ENCODE measurements at regions not wholly inside any gene's neighbourhood (a gene's known extent, or its start where the extent isn't known, plus 50 kb on each side); places are given as distances from the start of the nearest gene placed in this dataset.

- Histone ChIP-seq H3K27me3 (ENCODE audit: insufficient read depth, low read depth, low read length) (no peaks in the 10 kb centered on the region), H3F3A (ENCODE audit: insufficient read depth, low read length, poor library complexity, severe bottlenecking) (peaks cover 16% of the 10 kb centered on the region), H4K20me1 (ENCODE audit: insufficient read depth) (no peaks in the 10 kb centered on the region), H3K36me3 (ENCODE audit: insufficient read depth, low read length) (no peaks in the 10 kb centered on the region), H3K79me2 (replicated peaks; ENCODE audit: insufficient read depth, low read length) (peaks cover 25% of the 10 kb centered on the region), H3K9ac (ENCODE audit: low read length) (peak overlapping the region; percentile 92), H2AFZ (ENCODE audit: low read depth, low read length) (no peak overlapping the region), H3K4me3 (ENCODE audit: low read length) (peak overlapping the region; percentile 67), H3K27ac (ENCODE audit: low read length) (peak overlapping the region; percentile 98), H3K9me2 (ENCODE audit: insufficient read depth, low read length) (no peaks in the 10 kb centered on the region), H3K9me3 (ENCODE audit: low read length) (no peaks in the 10 kb centered on the region), H3K4me2 (ENCODE audit: low read length) (peak overlapping the region; percentile 11)
- TF ChIP-seq REST (IDR thresholded peaks at IDR 0.05; ENCODE audit: borderline replicate concordance) (peak; percentile 50), SMC3 (conservative IDR thresholded peaks at IDR 0.05; ENCODE audit: poor library complexity) (no peak)
Measured at GRCh38 chr2:5980450-5981190, 288.4 kb downstream of the SOX11 start.

DNA sequence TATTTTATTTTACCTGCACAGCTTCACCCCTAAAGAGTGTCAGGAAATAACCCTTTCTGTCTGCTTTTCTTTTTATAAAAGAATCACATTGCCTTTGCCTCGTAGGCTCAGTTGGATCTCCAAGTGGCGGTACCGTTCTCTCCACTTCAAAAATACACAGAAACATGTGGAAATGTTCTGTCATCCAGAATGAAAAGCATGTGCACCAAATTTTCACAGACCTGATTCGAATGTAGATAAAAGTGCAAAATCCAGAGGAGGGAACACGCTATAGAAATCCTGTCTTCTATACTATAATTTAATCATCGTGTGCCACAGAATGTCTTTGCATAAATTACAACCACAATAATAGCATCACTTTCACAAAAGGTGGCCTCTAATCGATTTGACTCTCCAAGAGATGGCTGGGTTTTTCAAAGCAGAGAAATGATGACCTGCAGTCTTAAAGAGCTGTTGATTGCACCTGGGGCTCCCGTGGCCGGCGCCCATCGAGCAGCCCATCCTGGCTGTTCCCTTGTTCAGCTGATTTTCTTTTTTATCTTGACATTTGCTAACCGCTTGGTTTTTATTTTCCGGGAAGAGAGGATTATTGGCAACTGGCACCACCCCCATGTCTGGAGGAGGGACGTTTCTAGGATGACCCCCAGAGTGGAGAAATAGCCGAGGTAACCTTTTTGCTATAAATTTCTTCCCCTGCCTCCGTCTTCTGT lies 290.2 kb downstream of the SOX11 start:
- Histone ChIP-seq H3K4me2 (ENCODE audit: low read length) (peak overlapping the region; percentile 96), H3K9ac (ENCODE audit: low read length) (peak overlapping the region; percentile 92), H3K36me3 (ENCODE audit: insufficient read depth, low read length) (no peaks in the 10 kb centered on the region), H3K79me2 (replicated peaks; ENCODE audit: insufficient read depth, low read length) (peaks cover 30% of the 10 kb centered on the region), H3K27ac (ENCODE audit: low read length) (peak overlapping the region; percentile 98), H3F3A (ENCODE audit: insufficient read depth, low read length, poor library complexity, severe bottlenecking) (peaks cover 16% of the 10 kb centered on the region), H2AFZ (ENCODE audit: low read depth, low read length) (peak overlapping the region; percentile 84), H3K27me3 (ENCODE audit: insufficient read depth, low read depth, low read length) (no peaks in the 10 kb centered on the region), H3K9me3 (ENCODE audit: low read length) (no peaks in the 10 kb centered on the region), H3K4me3 (ENCODE audit: low read length) (peak overlapping the region; percentile 67), H4K20me1 (ENCODE audit: insufficient read depth) (no peaks in the 10 kb centered on the region), H3K9me2 (ENCODE audit: insufficient read depth, low read length) (no peaks in the 10 kb centered on the region)
- TF ChIP-seq REST (IDR thresholded peaks at IDR 0.05; ENCODE audit: borderline replicate concordance) (no peak), POLR2AphosphoS5 (IDR thresholded peaks at IDR 0.05) (no peak), RAD21 (conservative IDR thresholded peaks at IDR 0.05) (no peak)

DNA sequence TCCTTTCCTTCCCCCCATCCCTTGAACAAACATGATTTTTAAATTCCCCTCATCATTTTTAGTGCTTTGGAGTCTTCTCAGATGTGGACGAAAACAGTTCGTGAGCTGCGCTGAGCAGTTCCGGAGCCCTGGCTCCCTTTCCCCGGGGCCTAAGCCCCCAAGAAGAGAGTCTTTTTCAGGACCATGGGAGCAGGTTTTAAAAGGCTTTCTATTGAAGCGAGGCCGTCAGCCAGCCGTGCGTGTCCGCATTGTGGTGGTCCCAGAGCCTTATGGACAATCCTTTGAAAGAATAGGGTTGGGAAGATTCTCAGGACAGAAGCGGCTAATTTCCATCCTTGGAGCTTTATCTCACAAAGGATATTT lies 290.7 kb downstream of the SOX11 start:
- no peaks in the 10 kb centered on the region for H3K36me3 ChIP-seq (ENCODE audit: insufficient read depth, low read length)
- H3K27ac ChIP-seq (ENCODE audit: low read length) = peak overlapping the region; percentile 98
- H3K79me2 ChIP-seq (replicated peaks; ENCODE audit: insufficient read depth, low read length) = peaks cover 30% of the 10 kb centered on the region
- peak overlapping the region; percentile 67 for H3K4me3 ChIP-seq (ENCODE audit: low read length)
- H3K9me2 ChIP-seq (ENCODE audit: insufficient read depth, low read length) = no peaks in the 10 kb centered on the region
- peaks cover 16% of the 10 kb centered on the region for H3F3A ChIP-seq (ENCODE audit: insufficient read depth, low read length, poor library complexity, severe bottlenecking)
- H4K20me1 ChIP-seq (ENCODE audit: insufficient read depth) = no peaks in the 10 kb centered on the region
- H3K9me3 ChIP-seq (ENCODE audit: low read length) = no peaks in the 10 kb centered on the region
- H3K4me2 ChIP-seq (ENCODE audit: low read length) = peak overlapping the region; percentile 96
- no peaks in the 10 kb centered on the region for H3K27me3 ChIP-seq (ENCODE audit: insufficient read depth, low read depth, low read length)
- H3K9ac ChIP-seq (ENCODE audit: low read length) = peak overlapping the region; percentile 92
- peak overlapping the region; percentile 84 for H2AFZ ChIP-seq (ENCODE audit: low read depth, low read length)
- no peak for TF ChIP-seq EZH2 (IDR thresholded peaks at IDR 0.05; ENCODE audit: borderline replicate concordance, insufficient read depth, low read length, poor library complexity, severe bottlenecking)
- no peak for TF ChIP-seq RAD21 (conservative IDR thresholded peaks at IDR 0.05)
- TF ChIP-seq TAF1 (IDR thresholded peaks at IDR 0.05; ENCODE audit: low read depth) = no peak
- TF ChIP-seq SMC3 (conservative IDR thresholded peaks at IDR 0.05; ENCODE audit: poor library complexity) = no peak
- TF ChIP-seq POLR2AphosphoS5 (IDR thresholded peaks at IDR 0.05) = no peak
- TF ChIP-seq REST (IDR thresholded peaks at IDR 0.05; ENCODE audit: borderline replicate concordance) = no peak
- TF ChIP-seq MXI1 (conservative IDR thresholded peaks at IDR 0.05; ENCODE audit: poor library complexity, severe bottlenecking) = no peak

Measured in neural cell (in vitro differentiated cells).